Esophagus squamous epithelium (tissue), 4 donors: ENCODE measurements at regions not wholly inside any gene's neighbourhood (a gene's known extent, or its start where the extent isn't known, plus 50 kb on each side); places are given as distances from the start of the nearest gene placed in this dataset.

ENCODE experiments used
- POLR2A ChIP-seq, 4 donors: fragments of 450-650 bp; IDR thresholded peaks; one replicate each; pipeline ENCODE4 v1.6.1; 2017; ENCODE audit warnings: antibody characterized with exemption in 4 of 4, mild to moderate bottlenecking in 4 of 4, moderate library complexity in 3 of 4
- TF ChIP-seq, protein P1 (sequence below), 6 experiments: fragments of 450-650 bp in 4 of 6; fragments of 200-600 bp in 2 of 6; sonication (generic) in 2 of 6; IDR thresholded peaks; one replicate each; pipeline ENCODE4 v1.5.1; 2016 to 2019; ENCODE audit warnings: antibody characterized with exemption in 6 of 6, mild to moderate bottlenecking in 4 of 6, moderate library complexity in 4 of 6

- TF ChIP-seq POLR2A (IDR thresholded peaks at IDR 0.05): no peak
- TF ChIP-seq, protein P1, sequence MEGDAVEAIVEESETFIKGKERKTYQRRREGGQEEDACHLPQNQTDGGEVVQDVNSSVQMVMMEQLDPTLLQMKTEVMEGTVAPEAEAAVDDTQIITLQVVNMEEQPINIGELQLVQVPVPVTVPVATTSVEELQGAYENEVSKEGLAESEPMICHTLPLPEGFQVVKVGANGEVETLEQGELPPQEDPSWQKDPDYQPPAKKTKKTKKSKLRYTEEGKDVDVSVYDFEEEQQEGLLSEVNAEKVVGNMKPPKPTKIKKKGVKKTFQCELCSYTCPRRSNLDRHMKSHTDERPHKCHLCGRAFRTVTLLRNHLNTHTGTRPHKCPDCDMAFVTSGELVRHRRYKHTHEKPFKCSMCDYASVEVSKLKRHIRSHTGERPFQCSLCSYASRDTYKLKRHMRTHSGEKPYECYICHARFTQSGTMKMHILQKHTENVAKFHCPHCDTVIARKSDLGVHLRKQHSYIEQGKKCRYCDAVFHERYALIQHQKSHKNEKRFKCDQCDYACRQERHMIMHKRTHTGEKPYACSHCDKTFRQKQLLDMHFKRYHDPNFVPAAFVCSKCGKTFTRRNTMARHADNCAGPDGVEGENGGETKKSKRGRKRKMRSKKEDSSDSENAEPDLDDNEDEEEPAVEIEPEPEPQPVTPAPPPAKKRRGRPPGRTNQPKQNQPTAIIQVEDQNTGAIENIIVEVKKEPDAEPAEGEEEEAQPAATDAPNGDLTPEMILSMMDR (IDR thresholded peaks at IDR 0.05): no peak
Measured at GRCh38 chr4:181465826-181466225, 777.4 kb upstream of the TENM3 start.
